Liver (tissue), 7 donors: ENCODE measurements at regions not wholly inside any gene's neighbourhood (a gene's known extent, or its start where the extent isn't known, plus 50 kb on each side); places are given as distances from the start of the nearest gene placed in this dataset.

Experiments used
- DNase-seq: peaks from one replicate; pipeline ENCODE4 v3.0.0-alpha.2; 2017; ENCODE audit warnings: low spot score
- H3K27ac ChIP-seq, 2 donors: one replicate each; pipeline ENCODE4 v1.7.0; 2013; ENCODE audit warnings: inconsistent platforms in 2 of 2, low read length in 2 of 2, control low read depth in 1 of 2, low read depth in 1 of 2, mild to moderate bottlenecking in 1 of 2
- H3K27me3 ChIP-seq, 4 donors: one replicate each; pipeline versions ENCODE4 v1.6.1 to v1.7.0; 2013; ENCODE audit warnings: low read length in 3 of 4, inconsistent platforms in 1 of 4, mild to moderate bottlenecking in 1 of 4, moderate library complexity in 1 of 4; ENCODE audit not compliant: control insufficient read depth in 4 of 4, insufficient read depth in 4 of 4
- H3K36me3 ChIP-seq, 4 donors: one replicate each; pipeline versions ENCODE4 v1.6.1 to v1.7.0; 2013; ENCODE audit warnings: low read length in 3 of 4, mild to moderate bottlenecking in 3 of 4, low read depth in 1 of 4, moderate library complexity in 1 of 4; ENCODE audit not compliant: control insufficient read depth in 4 of 4, insufficient read depth in 3 of 4
- H3K4me1 ChIP-seq, 4 donors: one replicate each; pipeline versions ENCODE4 v1.6.1 to v1.7.0; 2013; ENCODE audit warnings: low read length in 3 of 4, mild to moderate bottlenecking in 3 of 4, moderate library complexity in 1 of 4; ENCODE audit not compliant: control insufficient read depth in 4 of 4, insufficient read depth in 4 of 4
- H3K4me3 ChIP-seq, 3 donors: one replicate each; pipeline versions ENCODE4 v1.6.1 to v1.7.0; 2013; ENCODE audit warnings: low read length in 3 of 3, control low read depth in 1 of 3, low read depth in 1 of 3, mild to moderate bottlenecking in 1 of 3
- H3K9ac ChIP-seq, 2 donors: one replicate each; pipeline ENCODE4 v1.7.0; 2013; ENCODE audit warnings: low read length in 2 of 2, mild to moderate bottlenecking in 2 of 2, moderate library complexity in 2 of 2, control low read depth in 1 of 2, low read depth in 1 of 2
- H3K9me3 ChIP-seq, 4 donors: one replicate each; pipeline versions ENCODE4 v1.6.1 to v1.7.0; 2013; ENCODE audit warnings: low read length in 3 of 4; ENCODE audit not compliant: control insufficient read depth in 4 of 4
- EGR1 ChIP-seq, 2 donors: IDR thresholded peaks; 2 replicates each; pipeline ENCODE4 v1.6.1; 2016 to 2018; ENCODE audit warnings: antibody characterized with exemption in 2 of 2, low read depth in 2 of 2
- FOXA1 ChIP-seq: IDR thresholded peaks from 2 replicates; pipeline ENCODE4 v1.6.1; 2016; ENCODE audit warnings: antibody characterized with exemption
- FOXA2 ChIP-seq: IDR thresholded peaks from 2 replicates; pipeline ENCODE4 v1.6.1; 2016; ENCODE audit warnings: antibody characterized with exemption
- GABPA ChIP-seq, 2 donors: IDR thresholded peaks in 1 of 2; conservative IDR thresholded peaks in 1 of 2; 2 replicates each; pipeline ENCODE4 v1.6.1; 2016; ENCODE audit warnings: antibody characterized with exemption in 2 of 2, mild to moderate bottlenecking in 1 of 2, moderate library complexity in 1 of 2
- HNF4A ChIP-seq, 2 donors: conservative IDR thresholded peaks; 2 replicates each; pipeline ENCODE4 v1.6.1; 2016; ENCODE audit warnings: antibody characterized with exemption in 2 of 2, mild to moderate bottlenecking in 2 of 2
- JUND ChIP-seq, 2 donors: IDR thresholded peaks; 2 replicates each; pipeline ENCODE4 v1.6.1; 2016; ENCODE audit warnings: antibody characterized with exemption in 2 of 2
- MAX ChIP-seq: IDR thresholded peaks from 2 replicates; pipeline ENCODE4 v1.6.1; 2016; ENCODE audit warnings: antibody characterized with exemption
- NR2F2 ChIP-seq: IDR thresholded peaks from 2 replicates; pipeline ENCODE4 v1.6.1; 2016; ENCODE audit warnings: antibody characterized with exemption
- RAD21 ChIP-seq, 2 donors: IDR thresholded peaks; 2 replicates each; pipeline ENCODE4 v1.6.1; 2016; ENCODE audit warnings: antibody characterized with exemption in 2 of 2, mild to moderate bottlenecking in 2 of 2
- REST ChIP-seq: IDR thresholded peaks from 2 replicates; pipeline ENCODE4 v1.6.1; 2016; ENCODE audit warnings: antibody characterized with exemption, mild to moderate bottlenecking
- RXRA ChIP-seq, 2 donors: IDR thresholded peaks; 2 replicates each; pipeline ENCODE4 v1.6.1; 2017 to 2018; ENCODE audit warnings: antibody characterized with exemption in 2 of 2, mild to moderate bottlenecking in 1 of 2
- SP1 ChIP-seq: IDR thresholded peaks from 2 replicates; pipeline ENCODE4 v1.6.1; 2018; ENCODE audit warnings: antibody characterized with exemption, mild to moderate bottlenecking
- TAF1 ChIP-seq: conservative IDR thresholded peaks from 2 replicates; pipeline ENCODE4 v1.6.1; 2016; ENCODE audit warnings: antibody characterized with exemption, mild to moderate bottlenecking
- YY1 ChIP-seq: IDR thresholded peaks from 2 replicates; pipeline ENCODE4 v1.6.1; 2016; ENCODE audit warnings: antibody characterized with exemption, mild to moderate bottlenecking
- ZBTB33 ChIP-seq: IDR thresholded peaks from 2 replicates; pipeline ENCODE4 v1.6.1; 2016; ENCODE audit warnings: antibody characterized with exemption
- WGBS: extraction: QIAGEN DNeasy Blood & Tissue Kit; methylation state at CpG from one replicate; pipeline ENCODE4 v1.1.7; 2013; 5-methylcytosine and 5-hydroxymethylcytosine counted together
- donor health status: healthy.
- donor health status: healthy.
- donor health status: healthy.
- donor health status: healthy.

GRCh38 chr6:4666886-4667513, 109.2 kb upstream of the CDYL start:
- Histone ChIP-seq H3K27me3 (no peaks in the 10 kb centered on the region), H3K36me3 (no peaks in the 10 kb centered on the region), H3K27ac (no peak overlapping the region), H3K4me3 (no peak overlapping the region), H3K4me1 (no peaks in the 10 kb centered on the region), H3K9me3 (no peaks in the 10 kb centered on the region), H3K9ac (no peak overlapping the region)
- 85% methylated on average over 3 of the region's 3 CpGs for WGBS
- DNase-seq = peak; percentile 6
- TF ChIP-seq SP1 = no peak
- no peak for TF ChIP-seq FOXA2
- no peak for TF ChIP-seq RXRA (IDR thresholded peaks at IDR 0.05)
- no peak for TF ChIP-seq TAF1
- no peak for TF ChIP-seq JUND (IDR thresholded peaks at IDR 0.05)
- TF ChIP-seq HNF4A (conservative IDR thresholded peaks at IDR 0.05) = no peak
- no peak for TF ChIP-seq FOXA1

GRCh38 chr6:4665489-4666417, 110.5 kb upstream of the CDYL start:
- H3K4me3 ChIP-seq = no peak overlapping the region
- DNase-seq = peak; percentile 16
- H3K4me1 ChIP-seq = no peaks in the 10 kb centered on the region
- H3K36me3 ChIP-seq = no peaks in the 10 kb centered on the region
- no peaks in the 10 kb centered on the region for H3K9me3 ChIP-seq
- H3K27ac ChIP-seq = no peak overlapping the region
- no peak overlapping the region for H3K9ac ChIP-seq
- no peaks in the 10 kb centered on the region for H3K27me3 ChIP-seq
- 66% methylated on average over 7 of the region's 7 CpGs for WGBS
- TF ChIP-seq RXRA (IDR thresholded peaks at IDR 0.05) (no peak), REST (no peak), JUND (IDR thresholded peaks at IDR 0.05) (no peak), TAF1 (no peak), MAX (no peak), HNF4A (conservative IDR thresholded peaks at IDR 0.05) (no peak), GABPA (IDR thresholded peaks at IDR 0.05 in 1 of 2, conservative IDR thresholded peaks at IDR 0.05 in 1 of 2) (no peak)

GRCh38 chr6:4664911-4665310, 111.3 kb upstream of the CDYL start:
- Histone ChIP-seq H3K4me1 (no peaks in the 10 kb centered on the region), H3K4me3 (no peak overlapping the region), H3K27me3 (no peaks in the 10 kb centered on the region), H3K9me3 (no peaks in the 10 kb centered on the region), H3K27ac (no peak overlapping the region), H3K36me3 (no peaks in the 10 kb centered on the region), H3K9ac (no peak overlapping the region)
- WGBS = 89% methylated on average over 6 of the region's 6 CpGs
- DNase-seq = no peak
- TF ChIP-seq JUND (IDR thresholded peaks at IDR 0.05) (no peak), EGR1 (IDR thresholded peaks at IDR 0.05; ENCODE audit: low read depth in 2 of 2) (no peak), MAX (no peak), REST (no peak), SP1 (no peak), ZBTB33 (no peak), NR2F2 (no peak), FOXA1 (no peak), YY1 (no peak), RAD21 (IDR thresholded peaks at IDR 0.05) (no peak), GABPA (IDR thresholded peaks at IDR 0.05 in 1 of 2, conservative IDR thresholded peaks at IDR 0.05 in 1 of 2) (no peak), FOXA2 (no peak)
